Muscle layer of duodenum (tissue), 2 donors: ENCODE measurements at regions not wholly inside any gene's neighbourhood (a gene's known extent, or its start where the extent isn't known, plus 50 kb on each side); places are given as distances from the start of the nearest gene placed in this dataset.

Source experiments
- H3K27ac ChIP-seq: one replicate; pipeline ENCODE4 v1.7.0; 2013; ENCODE audit warnings: mild to moderate bottlenecking, low read length
- H3K27me3 ChIP-seq: one replicate; pipeline ENCODE4 v1.7.0; 2013; ENCODE audit warnings: low read depth, mild to moderate bottlenecking, control low read depth, low read length
- H3K36me3 ChIP-seq, 2 donors: one replicate each; pipeline ENCODE4 v1.7.0; 2013; ENCODE audit warnings: low read length in 2 of 2, control low read depth in 1 of 2, mild to moderate bottlenecking in 1 of 2; ENCODE audit not compliant: insufficient read depth in 2 of 2, control insufficient read depth in 1 of 2
- H3K4me1 ChIP-seq, 2 donors: one replicate each; pipeline ENCODE4 v1.7.0; 2013; ENCODE audit warnings: low read length in 2 of 2, mild to moderate bottlenecking in 2 of 2, control low read depth in 1 of 2, moderate library complexity in 1 of 2; ENCODE audit not compliant: insufficient read depth in 2 of 2, control insufficient read depth in 1 of 2
- H3K4me3 ChIP-seq, 2 donors: one replicate each; pipeline ENCODE4 v1.7.0; 2013; ENCODE audit warnings: low read length in 2 of 2, low read depth in 1 of 2, mild to moderate bottlenecking in 1 of 2
- H3K9me3 ChIP-seq, 2 donors: one replicate each; pipeline ENCODE4 v1.7.0; 2013; ENCODE audit warnings: low read length in 2 of 2, control low read depth in 1 of 2, mild to moderate bottlenecking in 1 of 2; ENCODE audit not compliant: control insufficient read depth in 1 of 2
- donor health status: healthy.

DNA sequence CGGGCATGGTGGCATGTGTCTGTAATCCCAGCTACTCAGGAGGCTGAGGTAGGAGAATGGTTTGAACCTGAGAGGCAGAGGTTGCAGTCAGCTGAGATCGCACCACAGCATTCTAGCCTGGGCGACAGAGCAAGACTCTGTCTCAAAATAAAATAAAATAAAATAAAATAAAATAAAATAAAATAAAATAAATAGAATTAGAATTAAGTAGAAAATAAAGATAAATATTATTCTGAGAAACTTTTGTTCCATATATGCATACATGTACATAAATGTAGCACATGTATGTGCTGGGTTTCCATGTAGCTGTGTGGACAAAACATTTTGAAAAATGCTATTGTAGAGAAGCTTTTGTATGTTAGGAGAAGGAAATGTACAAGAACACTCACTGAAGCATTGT, 129.4 kb upstream of the VLDLR start:
- no peaks in the 10 kb centered on the region for H3K9me3 ChIP-seq
- H3K4me1 ChIP-seq, result peaks cover 0 to 11% of the 10 kb centered on the region in 2 donors
- no peak overlapping the region for H3K4me3 ChIP-seq
- H3K27me3 ChIP-seq, result no peaks in the 10 kb centered on the region
- no peak overlapping the region for H3K27ac ChIP-seq
- no peaks in the 10 kb centered on the region for H3K36me3 ChIP-seq

DNA sequence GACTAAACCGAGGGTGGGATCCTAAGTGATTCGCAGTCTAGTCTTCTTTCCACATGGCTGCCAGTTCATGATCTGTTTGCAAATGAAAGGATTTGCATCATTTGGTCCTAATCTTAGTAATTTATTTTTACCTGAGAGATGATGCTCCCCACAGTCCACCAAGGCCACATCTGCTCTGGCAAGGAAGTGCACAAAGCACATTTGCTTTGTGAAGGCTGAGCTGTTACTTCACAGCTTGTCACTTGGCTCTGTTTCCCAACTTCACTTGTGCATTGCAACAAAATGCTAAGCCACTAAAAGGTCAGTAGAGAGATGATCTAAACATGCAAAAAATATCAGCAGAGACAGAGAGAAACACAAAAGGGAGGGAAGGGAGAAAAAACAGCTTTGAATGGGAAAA, 128.5 kb upstream of the VLDLR start:
- Histone ChIP-seq H3K27me3 (no peaks in the 10 kb centered on the region), H3K27ac (no peak overlapping the region), H3K4me3 (no peak overlapping the region), H3K36me3 (no peaks in the 10 kb centered on the region), H3K4me1 (peaks cover 0 to 11% of the 10 kb centered on the region in 2 donors), H3K9me3 (no peaks in the 10 kb centered on the region)

DNA sequence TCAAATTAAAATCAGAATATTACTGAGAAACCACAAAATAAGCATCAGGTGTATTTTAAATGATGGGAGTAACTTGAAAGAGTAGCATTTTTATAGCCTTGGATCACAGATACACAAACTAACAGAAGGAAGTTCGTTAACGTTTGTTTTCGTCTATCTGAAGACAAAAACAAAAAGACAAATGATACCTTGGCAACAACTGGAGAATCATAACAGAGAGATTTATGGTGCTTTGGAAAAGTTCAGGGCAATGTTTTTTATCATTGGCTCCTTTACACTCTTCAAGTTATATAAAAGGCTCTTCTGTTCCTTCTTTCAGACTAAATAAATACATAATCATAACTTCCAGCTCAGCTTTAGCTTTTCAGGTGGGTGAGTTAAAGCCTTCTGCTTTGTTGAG, 128.1 kb upstream of the VLDLR start:
- Histone ChIP-seq H3K36me3 (no peaks in the 10 kb centered on the region), H3K4me1 (peaks cover 0 to 11% of the 10 kb centered on the region in 2 donors), H3K27ac (peak overlapping the region; percentile 18), H3K4me3 (no peak overlapping the region), H3K9me3 (no peaks in the 10 kb centered on the region), H3K27me3 (no peaks in the 10 kb centered on the region)

DNA sequence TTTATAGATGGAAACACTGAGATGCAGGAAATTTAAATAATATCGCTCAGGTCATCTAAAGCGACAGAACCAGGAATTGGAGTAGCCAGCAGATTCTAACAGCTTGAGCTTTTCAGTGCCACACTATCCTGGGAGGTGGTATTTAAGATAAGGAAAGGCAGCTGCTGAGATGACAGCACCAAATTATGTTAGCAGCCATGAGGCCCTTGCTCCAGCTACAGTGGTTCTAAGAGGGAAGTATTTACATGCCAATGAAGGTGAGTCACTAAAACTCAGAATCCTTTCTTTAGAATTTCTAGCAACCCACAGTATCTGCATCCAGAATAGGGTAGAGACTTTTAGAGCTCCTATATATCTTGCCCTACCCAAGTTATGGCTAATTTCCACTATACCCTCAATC, 127.0 kb upstream of the VLDLR start:
- H3K27me3 ChIP-seq, result no peaks in the 10 kb centered on the region
- H3K36me3 ChIP-seq, result no peaks in the 10 kb centered on the region
- H3K4me1 ChIP-seq, result peaks cover 0 to 11% of the 10 kb centered on the region in 2 donors
- no peak overlapping the region for H3K27ac ChIP-seq
- no peaks in the 10 kb centered on the region for H3K9me3 ChIP-seq
- H3K4me3 ChIP-seq, result no peak overlapping the region

DNA sequence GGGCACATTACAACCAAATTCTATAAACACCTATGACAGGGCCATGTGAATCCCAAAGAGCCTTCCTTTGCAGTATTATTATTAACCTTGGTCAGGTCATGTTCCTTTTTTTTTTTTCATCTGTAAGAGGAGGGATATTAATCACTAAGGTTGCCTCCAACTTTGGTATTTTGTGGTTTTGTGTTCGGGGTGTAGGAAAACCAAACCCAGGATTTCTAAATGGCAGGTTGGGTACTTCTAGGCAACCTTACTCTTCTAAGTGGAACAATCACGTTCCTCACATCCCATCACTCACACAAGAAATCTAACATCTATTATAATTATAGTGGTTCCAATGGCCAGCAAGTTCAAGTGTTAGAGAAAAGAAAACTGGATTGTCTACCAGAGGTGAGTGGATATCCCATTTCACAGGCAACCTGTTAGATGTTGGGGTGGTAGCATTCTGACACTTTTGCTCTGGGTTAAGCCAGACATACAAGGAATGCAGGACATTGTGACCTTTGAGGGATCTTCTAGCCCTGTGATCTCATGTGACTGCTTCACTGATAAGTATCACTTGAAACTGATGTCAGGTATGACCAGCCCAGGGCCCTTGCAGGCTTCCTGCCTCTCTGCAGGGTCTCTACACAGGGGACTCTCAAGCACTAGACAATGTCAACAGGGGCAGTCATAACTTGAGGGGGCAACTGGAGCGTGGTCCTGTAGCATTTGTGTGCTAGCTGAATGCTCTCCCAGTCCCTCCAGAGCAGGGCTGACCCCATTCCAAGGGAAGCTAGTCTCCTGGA, 126.2 kb upstream of the VLDLR start:
- H3K9me3 ChIP-seq, result no peaks in the 10 kb centered on the region
- no peak overlapping the region for H3K27ac ChIP-seq
- no peaks in the 10 kb centered on the region for H3K36me3 ChIP-seq
- no peak overlapping the region for H3K4me3 ChIP-seq
- no peaks in the 10 kb centered on the region for H3K27me3 ChIP-seq
- H3K4me1 ChIP-seq, result peaks cover 0 to 11% of the 10 kb centered on the region in 2 donors

DNA sequence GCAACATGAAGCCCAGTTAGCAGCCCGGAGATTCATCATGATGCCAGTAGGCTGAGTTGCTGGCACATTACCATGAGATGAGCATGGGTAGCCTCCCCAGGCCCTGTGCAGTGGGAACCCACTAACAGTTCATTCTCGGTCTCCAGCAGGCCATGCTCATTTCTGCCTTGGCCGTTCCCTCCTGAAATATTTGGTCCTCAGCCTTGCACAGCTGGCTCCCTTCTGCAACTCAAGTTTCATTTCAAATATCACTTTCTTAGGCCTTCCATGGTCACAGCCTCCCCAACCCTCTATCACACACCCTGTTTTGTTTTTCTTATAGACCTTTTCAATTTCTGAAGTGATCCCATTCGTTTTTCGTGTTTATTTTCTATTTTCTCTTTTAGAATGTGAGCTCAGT, 125.4 kb upstream of the VLDLR start:
- H3K4me3 ChIP-seq, result no peak overlapping the region
- no peaks in the 10 kb centered on the region for H3K27me3 ChIP-seq
- peaks cover 0 to 11% of the 10 kb centered on the region in 2 donors for H3K4me1 ChIP-seq
- no peak overlapping the region for H3K27ac ChIP-seq
- no peaks in the 10 kb centered on the region for H3K9me3 ChIP-seq
- no peaks in the 10 kb centered on the region for H3K36me3 ChIP-seq

DNA sequence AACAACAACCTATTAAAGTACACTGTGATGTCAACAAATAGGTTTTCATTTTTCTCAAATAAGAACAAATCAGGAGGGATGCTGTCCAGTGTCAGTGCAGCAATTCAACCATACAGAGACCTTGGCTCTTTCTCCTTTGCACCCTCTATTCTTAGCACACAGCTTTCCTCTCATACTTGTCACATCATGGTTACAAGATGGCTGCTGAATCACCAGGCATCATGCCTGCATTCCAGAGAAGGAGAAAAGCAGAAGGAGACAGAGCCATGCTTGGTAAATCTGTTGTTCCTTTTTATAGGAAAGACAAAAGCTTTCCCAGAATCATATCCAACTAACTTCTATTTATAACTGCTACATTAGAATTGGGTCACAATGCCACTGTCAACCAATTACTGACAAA, 124.7 kb upstream of the VLDLR start:
- no peaks in the 10 kb centered on the region for H3K9me3 ChIP-seq
- H3K27me3 ChIP-seq, result no peaks in the 10 kb centered on the region
- H3K27ac ChIP-seq, result no peak overlapping the region
- peaks cover 0 to 11% of the 10 kb centered on the region in 2 donors for H3K4me1 ChIP-seq
- no peaks in the 10 kb centered on the region for H3K36me3 ChIP-seq
- no peak overlapping the region for H3K4me3 ChIP-seq

- no peaks in the 10 kb centered on the region for H3K9me3 ChIP-seq
- no peak overlapping the region for H3K27ac ChIP-seq
- no peaks in the 10 kb centered on the region for H3K27me3 ChIP-seq
- peaks cover 0 to 11% of the 10 kb centered on the region in 2 donors for H3K4me1 ChIP-seq
- H3K36me3 ChIP-seq, result no peaks in the 10 kb centered on the region
- H3K4me3 ChIP-seq, result no peak overlapping the region
Observed at GRCh38 chr9:2497666-2498400, 123.8 kb upstream of the VLDLR start.

GRCh38 chr9:2502210-2502609, 119.4 kb upstream of the VLDLR start:
- H3K27me3 ChIP-seq, result no peaks in the 10 kb centered on the region
- H3K9me3 ChIP-seq, result no peaks in the 10 kb centered on the region
- no peaks in the 10 kb centered on the region for H3K4me1 ChIP-seq
- no peak overlapping the region for H3K4me3 ChIP-seq
- no peak overlapping the region for H3K27ac ChIP-seq
- H3K36me3 ChIP-seq, result no peaks in the 10 kb centered on the region

- no peaks in the 10 kb centered on the region for H3K27me3 ChIP-seq
Observed at GRCh38 chr9:2502760-2503159, 118.8 kb upstream of the VLDLR start.

DNA sequence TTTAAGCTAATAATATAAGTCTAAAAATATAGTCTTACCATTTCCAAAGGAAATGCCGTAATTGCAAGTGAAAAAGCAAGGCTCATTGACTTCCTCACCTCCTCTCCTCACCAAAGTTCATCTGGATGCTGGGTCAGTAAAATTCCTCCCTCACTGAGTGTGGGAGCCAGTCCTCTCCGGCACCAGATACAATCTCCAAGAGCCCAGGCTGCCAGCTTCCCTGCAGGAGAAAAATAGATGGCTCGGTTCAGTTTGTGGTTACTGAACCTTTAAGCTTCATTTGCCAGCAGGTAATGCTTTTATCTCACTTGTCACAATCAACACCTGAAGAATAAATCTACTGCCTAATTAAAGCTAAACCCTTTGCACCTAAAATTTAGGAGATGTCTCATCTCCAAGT, 115.3 kb upstream of the VLDLR start:
- Histone ChIP-seq H3K9me3 (no peaks in the 10 kb centered on the region), H3K27ac (no peak overlapping the region)

More at GRCh38 chr9:2502760-2503159, 118.8 kb upstream of the VLDLR start:
- Histone ChIP-seq H3K4me1 (no peaks in the 10 kb centered on the region), H3K4me3 (no peak overlapping the region), H3K9me3 (no peaks in the 10 kb centered on the region), H3K27ac (no peak overlapping the region), H3K36me3 (no peaks in the 10 kb centered on the region)

More for the DNA sequence above, 115.3 kb upstream of the VLDLR start:
- Histone ChIP-seq H3K27me3 (no peaks in the 10 kb centered on the region), H3K4me3 (no peak overlapping the region), H3K4me1 (no peaks in the 10 kb centered on the region), H3K36me3 (no peaks in the 10 kb centered on the region)
